ENCODE measurements at regions not wholly inside any gene's neighbourhood (a gene's known extent, or its start where the extent isn't known, plus 50 kb on each side); places are given as distances from the start of the nearest gene placed in this dataset.
"Not testable (repeated sequence)": the region's sequence is repeated elsewhere in the genome, so short reads cannot be mapped to it uniquely, and the experiment has no call there.

GRCh38 chr3:177835008-177835407 is 637.7 kb upstream of the TBL1XR1 start:
- no peaks in the 10 kb centered on the region for H3K36me3 Mint-ChIP-seq (ENCODE audit: low read depth)
- H3K27me3 Mint-ChIP-seq, result no peaks in the 10 kb centered on the region
- ATAC-seq (no peak), DNase-seq (no peak)
- no peak overlapping the region for H3K4me3 Mint-ChIP-seq
- H3K4me1 Mint-ChIP-seq, result peaks cover 11% of the 10 kb centered on the region
- no peaks in the 10 kb centered on the region for H3K9me3 Mint-ChIP-seq
- H3K27ac Mint-ChIP-seq, result no peak overlapping the region

- no peaks in the 10 kb centered on the region for H3K36me3 Mint-ChIP-seq (ENCODE audit: low read depth)
- no peak for DNase-seq
- H3K4me1 Mint-ChIP-seq, result peaks cover 8% of the 10 kb centered on the region
- H3K27ac Mint-ChIP-seq, result no peak overlapping the region
- no peaks in the 10 kb centered on the region for H3K27me3 Mint-ChIP-seq
- no peak overlapping the region for H3K4me3 Mint-ChIP-seq
- ATAC-seq, result no peak
- H3K9me3 Mint-ChIP-seq, result no peaks in the 10 kb centered on the region
These were observed 638.6 kb upstream of the TBL1XR1 start for GRCh38 chr3:177835917-177836316.

- Mint-ChIP-seq H3K9me3 (no peaks in the 10 kb centered on the region), H3K4me3 (no peak overlapping the region), H3K4me1 (peaks cover 8% of the 10 kb centered on the region), H3K36me3 (ENCODE audit: low read depth) (no peaks in the 10 kb centered on the region), H3K27me3 (no peaks in the 10 kb centered on the region), H3K27ac (no peak overlapping the region)
- DNase-seq (no peak), ATAC-seq (no peak)
These were observed 639.4 kb upstream of the TBL1XR1 start for GRCh38 chr3:177836671-177837070.

- no peaks in the 10 kb centered on the region for H3K9me3 Mint-ChIP-seq
- DNase-seq (no peak), ATAC-seq (no peak)
- no peaks in the 10 kb centered on the region for H3K36me3 Mint-ChIP-seq (ENCODE audit: low read depth)
- no peak overlapping the region for H3K4me3 Mint-ChIP-seq
- no peaks in the 10 kb centered on the region for H3K27me3 Mint-ChIP-seq
- H3K27ac Mint-ChIP-seq, result no peak overlapping the region
- peaks cover 8% of the 10 kb centered on the region for H3K4me1 Mint-ChIP-seq
These were observed 640.8 kb upstream of the TBL1XR1 start for GRCh38 chr3:177837951-177838655.

GRCh38 chr3:177838766-177839350 is 641.6 kb upstream of the TBL1XR1 start:
- peaks cover 8% of the 10 kb centered on the region for H3K4me1 Mint-ChIP-seq

GRCh38 chr3:177842302-177842701 is 645.0 kb upstream of the TBL1XR1 start:
- H3K4me1 Mint-ChIP-seq, result no peaks in the 10 kb centered on the region
- H3K27me3 Mint-ChIP-seq, result no peaks in the 10 kb centered on the region
- no peaks in the 10 kb centered on the region for H3K36me3 Mint-ChIP-seq (ENCODE audit: low read depth)
- ATAC-seq (no peak), DNase-seq (no peak)
- H3K27ac Mint-ChIP-seq, result no peak overlapping the region
- H3K4me3 Mint-ChIP-seq, result no peak overlapping the region
- no peaks in the 10 kb centered on the region for H3K9me3 Mint-ChIP-seq

More at GRCh38 chr3:177838766-177839350, 641.6 kb upstream of the TBL1XR1 start:
- Mint-ChIP-seq H3K4me3 (no peak overlapping the region), H3K36me3 (ENCODE audit: low read depth) (no peaks in the 10 kb centered on the region), H3K9me3 (no peaks in the 10 kb centered on the region), H3K27me3 (no peaks in the 10 kb centered on the region), H3K27ac (no peak overlapping the region)
- DNase-seq (no peak), ATAC-seq (no peak)

GRCh38 chr3:177842743-177843734 is 645.8 kb upstream of the TBL1XR1 start:
- Mint-ChIP-seq H3K9me3 (no peaks in the 10 kb centered on the region), H3K4me1 (no peaks in the 10 kb centered on the region), H3K4me3 (no peak overlapping the region), H3K36me3 (ENCODE audit: low read depth) (no peaks in the 10 kb centered on the region), H3K27me3 (no peaks in the 10 kb centered on the region), H3K27ac (no peak overlapping the region)
- DNase-seq, result no peak
- ATAC-seq, result no peak

- H3K27me3 Mint-ChIP-seq, result no peaks in the 10 kb centered on the region
- H3K27ac Mint-ChIP-seq, result no peak overlapping the region
- H3K36me3 Mint-ChIP-seq (ENCODE audit: low read depth), result no peaks in the 10 kb centered on the region
These were observed 654.9 kb upstream of the TBL1XR1 start for GRCh38 chr3:177852001-177852807.

GRCh38 chr3:177855021-177855420 is 657.7 kb upstream of the TBL1XR1 start:
- no peaks in the 10 kb centered on the region for H3K27me3 Mint-ChIP-seq
- no peaks in the 10 kb centered on the region for H3K4me1 Mint-ChIP-seq
- H3K27ac Mint-ChIP-seq, result no peak overlapping the region
- no peak for ATAC-seq
- no peak for DNase-seq
- no peaks in the 10 kb centered on the region for H3K36me3 Mint-ChIP-seq (ENCODE audit: low read depth)
- no peaks in the 10 kb centered on the region for H3K9me3 Mint-ChIP-seq
- no peak overlapping the region for H3K4me3 Mint-ChIP-seq

More at GRCh38 chr3:177852001-177852807, 654.9 kb upstream of the TBL1XR1 start:
- Mint-ChIP-seq H3K4me1 (no peaks in the 10 kb centered on the region), H3K9me3 (no peaks in the 10 kb centered on the region), H3K4me3 (no peak overlapping the region)
- ATAC-seq (no peak), DNase-seq (no peak)

- DNase-seq (no peak), ATAC-seq (no peak)
- Mint-ChIP-seq H3K36me3 (ENCODE audit: low read depth) (peaks cover 5% of the 10 kb centered on the region), H3K9me3 (peaks cover 28% of the 10 kb centered on the region), H3K27me3 (peaks cover 2% of the 10 kb centered on the region), H3K4me3 (no peak overlapping the region), H3K27ac (no peak overlapping the region), H3K4me1 (no peaks in the 10 kb centered on the region)
These were observed 662.9 kb upstream of the TBL1XR1 start for GRCh38 chr3:177860184-177860583.

GRCh38 chr3:177862962-177863491 is 665.7 kb upstream of the TBL1XR1 start:
- no peak overlapping the region for H3K27ac Mint-ChIP-seq
- peaks cover 2% of the 10 kb centered on the region for H3K27me3 Mint-ChIP-seq
- H3K4me1 Mint-ChIP-seq, result no peaks in the 10 kb centered on the region
- peaks cover 7% of the 10 kb centered on the region for H3K36me3 Mint-ChIP-seq (ENCODE audit: low read depth)
- no peak overlapping the region for H3K4me3 Mint-ChIP-seq
- DNase-seq (no peak), ATAC-seq (no peak)
- peaks cover 39% of the 10 kb centered on the region for H3K9me3 Mint-ChIP-seq

GRCh38 chr3:177871267-177871666 is 665.0 kb upstream of the KCNMB2 start:
- not testable (repeated sequence) for H3K27me3 Mint-ChIP-seq; H3K4me1 Mint-ChIP-seq; H3K27ac Mint-ChIP-seq; DNase-seq; H3K4me3 Mint-ChIP-seq; H3K36me3 Mint-ChIP-seq (ENCODE audit: low read depth); ATAC-seq
- H3K9me3 Mint-ChIP-seq, result peaks cover 31% of the 10 kb centered on the region

- ATAC-seq (no peak), DNase-seq (no peak)
- Mint-ChIP-seq H3K9me3 (no peaks in the 10 kb centered on the region), H3K4me3 (no peak overlapping the region), H3K27ac (no peak overlapping the region), H3K36me3 (ENCODE audit: low read depth) (no peaks in the 10 kb centered on the region), H3K4me1 (peaks cover 5% of the 10 kb centered on the region), H3K27me3 (no peaks in the 10 kb centered on the region)
These were observed 658.0 kb upstream of the KCNMB2 start for GRCh38 chr3:177878192-177878591.

GRCh38 chr3:177878957-177879356 is 657.3 kb upstream of the KCNMB2 start:
- H3K36me3 Mint-ChIP-seq (ENCODE audit: low read depth), result no peaks in the 10 kb centered on the region
- ATAC-seq, result no peak
- no peaks in the 10 kb centered on the region for H3K27me3 Mint-ChIP-seq
- no peak overlapping the region for H3K27ac Mint-ChIP-seq
- H3K4me3 Mint-ChIP-seq, result no peak overlapping the region
- peaks cover 8% of the 10 kb centered on the region for H3K4me1 Mint-ChIP-seq
- H3K9me3 Mint-ChIP-seq, result no peaks in the 10 kb centered on the region
- DNase-seq, result no peak

Data from activated naive CD8-positive, alpha-beta T cell treated with anti-CD3 and anti-CD28 coated beads, Interleukin-2, amount 50 U/mL, for 24 hours (primary cell).